ENCODE measurements at regions not wholly inside any gene's neighbourhood (a gene's known extent, or its start where the extent isn't known, plus 50 kb on each side); places are given as distances from the start of the nearest gene placed in this dataset.

GRCh38 chr4:178068136-178068535 is 625.9 kb upstream of the AGA start:
- no peak for DNase-seq

- DNase-seq = no peak
Observed at GRCh38 chr4:178070163-178070562, 627.9 kb upstream of the AGA start.

GRCh38 chr4:178080312-178080711 is 638.1 kb upstream of the AGA start:
- DNase-seq = no peak

GRCh38 chr4:178081176-178081575 is 638.9 kb upstream of the AGA start:
- DNase-seq = no peak

GRCh38 chr4:178081896-178082295 is 639.7 kb upstream of the AGA start:
- DNase-seq = no peak

GRCh38 chr4:178082906-178083305 is 640.7 kb upstream of the AGA start:
- no peak for DNase-seq

GRCh38 chr4:178083968-178084367 is 641.7 kb upstream of the AGA start:
- DNase-seq = no peak

- no peak for DNase-seq
Observed at GRCh38 chr4:178086320-178086719, 644.1 kb upstream of the AGA start.

GRCh38 chr4:178090640-178091411 is 648.6 kb upstream of the AGA start:
- no peak for DNase-seq

GRCh38 chr4:178102139-178102538 is 659.9 kb upstream of the AGA start:
- DNase-seq = no peak

GRCh38 chr4:178105242-178105641 is 663.0 kb upstream of the AGA start:
- no peak for DNase-seq

- no peak for DNase-seq
Observed at GRCh38 chr4:178136736-178137345, 694.6 kb upstream of the AGA start.

- DNase-seq = no peak
Observed at GRCh38 chr4:178137732-178138471, 695.7 kb upstream of the AGA start.

GRCh38 chr4:178138491-178138890 is 696.3 kb upstream of the AGA start:
- no peak for DNase-seq

- no peak for DNase-seq
Observed at GRCh38 chr4:178140326-178140915, 698.2 kb upstream of the AGA start.

GRCh38 chr4:178142724-178143123 is 700.5 kb upstream of the AGA start:
- DNase-seq = no peak

GRCh38 chr4:178148106-178148505 is 705.9 kb upstream of the AGA start:
- DNase-seq = no peak

GRCh38 chr4:178165251-178165950 is 723.2 kb upstream of the AGA start:
- DNase-seq = no peak

- DNase-seq = no peak
Observed at GRCh38 chr4:178165951-178166308, 723.7 kb upstream of the AGA start.

- no peak for DNase-seq
Observed at GRCh38 chr4:178173771-178174170, 731.5 kb upstream of the AGA start.

- DNase-seq = no peak
Observed at GRCh38 chr4:178174756-178175155, 732.5 kb upstream of the AGA start.

GRCh38 chr4:178185517-178185916 is 743.3 kb upstream of the AGA start:
- no peak for DNase-seq

GRCh38 chr4:178192611-178193010 is 750.4 kb upstream of the AGA start:
- no peak for DNase-seq

Data from stimulated activated CD8-positive, alpha-beta memory T cell treated with anti-CD3 and anti-CD28 coated beads, Interleukin-4, amount 100 ng/mL, for 48 hours (primary cell).